Panc1 (cell line): ENCODE measurements at regions not wholly inside any gene's neighbourhood (a gene's known extent, or its start where the extent isn't known, plus 50 kb on each side); places are given as distances from the start of the nearest gene placed in this dataset.

Experiments
- CTCF ChIP-seq: fragments of 450-650 bp; IDR thresholded peaks from 2 replicates; pipeline ENCODE4 v1.5.1; 2017; ENCODE audit warnings: mild to moderate bottlenecking
- POLR2AphosphoS5 ChIP-seq: IDR thresholded peaks from 2 replicates; pipeline ENCODE4 v1.6.1; 2012; ENCODE audit warnings: mild to moderate bottlenecking, low read depth, low read length, moderate library complexity
- SIN3A ChIP-seq: IDR thresholded peaks from 2 replicates; pipeline ENCODE4 v1.6.1; 2012; ENCODE audit warnings: low read depth, mild to moderate bottlenecking, low read length, moderate library complexity, borderline replicate concordance; ENCODE audit not compliant: insufficient read depth
- TCF7L2 ChIP-seq: IDR thresholded peaks from 2 replicates; pipeline ENCODE4 v1.6.1; 2011; ENCODE audit warnings: mild to moderate bottlenecking, low read depth, low read length, inconsistent platforms

GRCh38 chr20:19962958-19963357, 54.2 kb upstream of the NAA20 start:
- TF ChIP-seq POLR2AphosphoS5 (no peak), CTCF (no peak), SIN3A (no peak), TCF7L2 (no peak)
